HUES64 (cell line): ENCODE measurements at regions not wholly inside any gene's neighbourhood (a gene's known extent, or its start where the extent isn't known, plus 50 kb on each side); places are given as distances from the start of the nearest gene placed in this dataset.

Experiments
- H3K27ac ChIP-seq: 2 replicates; pipeline ENCODE4 v1.7.0; 2013; ENCODE audit warnings: low read depth, low read length, inconsistent platforms
- H3K27me3 ChIP-seq: 2 replicates; pipeline ENCODE4 v1.6.1; 2013; ENCODE audit warnings: mild to moderate bottlenecking, low read length; ENCODE audit not compliant: insufficient read depth
- H3K36me3 ChIP-seq: 2 replicates; pipeline ENCODE4 v1.6.1; 2013; ENCODE audit warnings: mild to moderate bottlenecking, low read length; ENCODE audit not compliant: insufficient read depth
- H3K4me1 ChIP-seq: 2 replicates; pipeline ENCODE4 v1.6.1; 2013; ENCODE audit warnings: mild to moderate bottlenecking, low read length, moderate library complexity; ENCODE audit not compliant: insufficient read depth
- H3K4me3 ChIP-seq: 2 replicates; pipeline ENCODE4 v1.5.1; 2013; ENCODE audit warnings: mild to moderate bottlenecking, low read length, moderate library complexity
- H3K9ac ChIP-seq: 2 replicates; pipeline ENCODE4 v1.6.1; 2013; ENCODE audit warnings: mild to moderate bottlenecking, low read depth, low read length
- H3K9me3 ChIP-seq: 2 replicates; pipeline ENCODE4 v1.6.1; 2013; ENCODE audit warnings: low read depth, low read length; ENCODE audit not compliant: insufficient read depth
- WGBS: fragments of 150-250, 120-280 bp; methylation state at CpG from one replicate; pipeline ENCODE4 v1.1.7; 2013; ENCODE audit warnings: missing lambda C conversion rate; 5-methylcytosine and 5-hydroxymethylcytosine counted together

- H3K4me1 ChIP-seq, result peaks cover 4% of the 10 kb centered on the region; the same call in 1 of the 2 replicates
- H3K27me3 ChIP-seq, result no peaks in the 10 kb centered on the region
- 85% methylated on average over 4 of the region's 4 CpGs for WGBS
- H3K27ac ChIP-seq, result no peak overlapping the region
- no peaks in the 10 kb centered on the region for H3K9me3 ChIP-seq
- no peak overlapping the region for H3K4me3 ChIP-seq
- no peak overlapping the region for H3K9ac ChIP-seq
- H3K36me3 ChIP-seq, result no peaks in the 10 kb centered on the region
Observed at GRCh38 chr6:6788394-6789032, 200.0 kb downstream of the LY86 start.

GRCh38 chr6:6790393-6790792 is 201.9 kb downstream of the LY86 start:
- H3K36me3 ChIP-seq, result no peaks in the 10 kb centered on the region
- no peak overlapping the region for H3K27ac ChIP-seq
- H3K4me1 ChIP-seq, result no peaks in the 10 kb centered on the region
- 92% methylated on average over 5 of the region's 5 CpGs for WGBS
- no peak overlapping the region for H3K4me3 ChIP-seq
- H3K27me3 ChIP-seq, result no peaks in the 10 kb centered on the region
- H3K9ac ChIP-seq, result no peak overlapping the region
- H3K9me3 ChIP-seq, result no peaks in the 10 kb centered on the region

- no peaks in the 10 kb centered on the region for H3K36me3 ChIP-seq
- H3K27ac ChIP-seq, result no peak overlapping the region
- no peaks in the 10 kb centered on the region for H3K27me3 ChIP-seq
- no peak overlapping the region for H3K9ac ChIP-seq
- no peak overlapping the region for H3K4me3 ChIP-seq
- H3K9me3 ChIP-seq, result no peaks in the 10 kb centered on the region
- 78% methylated on average over 3 of the region's 3 CpGs for WGBS
- H3K4me1 ChIP-seq, result no peaks in the 10 kb centered on the region
Observed at GRCh38 chr6:6790891-6791290, 202.4 kb downstream of the LY86 start.

GRCh38 chr6:6793388-6794250 is 205.1 kb downstream of the LY86 start:
- no peaks in the 10 kb centered on the region for H3K27me3 ChIP-seq
- H3K36me3 ChIP-seq, result no peaks in the 10 kb centered on the region
- no peak overlapping the region for H3K9ac ChIP-seq
- H3K27ac ChIP-seq, result no peak overlapping the region
- H3K4me3 ChIP-seq, result no peak overlapping the region
- WGBS, result 94% methylated on average over 9 of the region's 9 CpGs
- no peaks in the 10 kb centered on the region for H3K9me3 ChIP-seq
- no peaks in the 10 kb centered on the region for H3K4me1 ChIP-seq

GRCh38 chr6:6795393-6795792 is 206.9 kb downstream of the LY86 start:
- H3K4me3 ChIP-seq, result no peak overlapping the region
- no peak overlapping the region for H3K27ac ChIP-seq
- H3K27me3 ChIP-seq, result no peaks in the 10 kb centered on the region
- no peaks in the 10 kb centered on the region for H3K36me3 ChIP-seq
- H3K9ac ChIP-seq, result no peak overlapping the region
- H3K9me3 ChIP-seq, result no peaks in the 10 kb centered on the region
- WGBS, result 96% methylated on average over 4 of the region's 4 CpGs
- no peaks in the 10 kb centered on the region for H3K4me1 ChIP-seq

- 94% methylated on average over 11 of the region's 11 CpGs for WGBS
- Histone ChIP-seq H3K4me3 (no peak overlapping the region), H3K36me3 (no peaks in the 10 kb centered on the region), H3K27me3 (no peaks in the 10 kb centered on the region), H3K9ac (no peak overlapping the region; the same call in 1 of the 2 replicates), H3K4me1 (no peaks in the 10 kb centered on the region), H3K27ac (no peak overlapping the region), H3K9me3 (no peaks in the 10 kb centered on the region)
Observed at GRCh38 chr6:6796818-6797217, 208.3 kb downstream of the LY86 start.

GRCh38 chr6:6798448-6798860 is 209.9 kb downstream of the LY86 start:
- H3K4me3 ChIP-seq, result no peak overlapping the region
- no peaks in the 10 kb centered on the region for H3K4me1 ChIP-seq
- H3K36me3 ChIP-seq, result no peaks in the 10 kb centered on the region
- H3K27me3 ChIP-seq, result no peaks in the 10 kb centered on the region
- H3K27ac ChIP-seq, result no peak overlapping the region
- no peak overlapping the region for H3K9ac ChIP-seq
- 76% methylated on average over 4 of the region's 5 CpGs for WGBS
- no peaks in the 10 kb centered on the region for H3K9me3 ChIP-seq

GRCh38 chr6:6801005-6801335 is 212.4 kb downstream of the LY86 start:
- H3K4me3 ChIP-seq, result no peak overlapping the region
- H3K36me3 ChIP-seq, result no peaks in the 10 kb centered on the region
- no peaks in the 10 kb centered on the region for H3K4me1 ChIP-seq
- H3K27me3 ChIP-seq, result no peaks in the 10 kb centered on the region
- no peak overlapping the region for H3K27ac ChIP-seq
- WGBS, result 95% methylated on average over 6 of the region's 6 CpGs
- no peaks in the 10 kb centered on the region for H3K9me3 ChIP-seq
- H3K9ac ChIP-seq, result no peak overlapping the region

- no peaks in the 10 kb centered on the region for H3K36me3 ChIP-seq
- H3K27me3 ChIP-seq, result no peaks in the 10 kb centered on the region
- no peak overlapping the region for H3K27ac ChIP-seq
- no peak overlapping the region for H3K9ac ChIP-seq
- WGBS, result 90% methylated on average over 7 of the region's 9 CpGs
- H3K4me3 ChIP-seq, result no peak overlapping the region
- H3K4me1 ChIP-seq, result no peaks in the 10 kb centered on the region
- no peaks in the 10 kb centered on the region for H3K9me3 ChIP-seq
Observed at GRCh38 chr6:6801635-6802218, 213.2 kb downstream of the LY86 start.

GRCh38 chr6:6803180-6803977 is 214.9 kb downstream of the LY86 start:
- Histone ChIP-seq H3K4me3 (no peak overlapping the region), H3K27ac (no peak overlapping the region), H3K9ac (no peak overlapping the region)

More at GRCh38 chr6:6803180-6803977, 214.9 kb downstream of the LY86 start:
- Histone ChIP-seq H3K27me3 (no peaks in the 10 kb centered on the region), H3K9me3 (no peaks in the 10 kb centered on the region), H3K36me3 (no peaks in the 10 kb centered on the region), H3K4me1 (no peaks in the 10 kb centered on the region)
- WGBS, result 90% methylated on average over 18 of the region's 18 CpGs
